ENCODE measurements at regions not wholly inside any gene's neighbourhood (a gene's known extent, or its start where the extent isn't known, plus 50 kb on each side); places are given as distances from the start of the nearest gene placed in this dataset.

GRCh38 chr2:8132351-8132831, 549.5 kb upstream of the ID2 start:
- H3K9ac ChIP-seq (ENCODE audit: low read length): no peak overlapping the region
- no peaks in the 10 kb centered on the region for H3K36me3 ChIP-seq (ENCODE audit: insufficient read depth, low read length)
- H3K79me2 ChIP-seq (replicated peaks; ENCODE audit: insufficient read depth, low read length): no peaks in the 10 kb centered on the region
- H3K4me3 ChIP-seq (ENCODE audit: low read length): no peak overlapping the region
- H4K20me1 ChIP-seq (ENCODE audit: insufficient read depth): no peaks in the 10 kb centered on the region
- no peaks in the 10 kb centered on the region for H3F3A ChIP-seq (ENCODE audit: insufficient read depth, low read length, poor library complexity, severe bottlenecking)
- H3K4me2 ChIP-seq (ENCODE audit: low read length): no peak overlapping the region
- no peaks in the 10 kb centered on the region for H3K9me2 ChIP-seq (ENCODE audit: insufficient read depth, low read length)
- TF ChIP-seq TAF1 (IDR thresholded peaks at IDR 0.05; ENCODE audit: low read depth): no peak
- no peak for TF ChIP-seq EP300 (conservative IDR thresholded peaks at IDR 0.05; ENCODE audit: poor library complexity, severe bottlenecking)
- TF ChIP-seq MXI1 (conservative IDR thresholded peaks at IDR 0.05; ENCODE audit: poor library complexity, severe bottlenecking): no peak
- no peak overlapping the region for H3K27ac ChIP-seq (ENCODE audit: low read length)
- no peaks in the 10 kb centered on the region for H3K27me3 ChIP-seq (ENCODE audit: insufficient read depth, low read depth, low read length)
- no peaks in the 10 kb centered on the region for H3K9me3 ChIP-seq (ENCODE audit: low read length)
- no peak overlapping the region for H2AFZ ChIP-seq (ENCODE audit: low read depth, low read length)

- H3K9ac ChIP-seq (ENCODE audit: low read length): no peak overlapping the region
- no peaks in the 10 kb centered on the region for H4K20me1 ChIP-seq (ENCODE audit: insufficient read depth)
These were observed 549.0 kb upstream of the ID2 start for GRCh38 chr2:8132879-8133278.

More at GRCh38 chr2:8132879-8133278, 549.0 kb upstream of the ID2 start:
- Histone ChIP-seq H3K27ac (ENCODE audit: low read length) (no peak overlapping the region), H3K79me2 (replicated peaks; ENCODE audit: insufficient read depth, low read length) (no peaks in the 10 kb centered on the region), H3K4me2 (ENCODE audit: low read length) (no peak overlapping the region), H3K36me3 (ENCODE audit: insufficient read depth, low read length) (no peaks in the 10 kb centered on the region), H3K27me3 (ENCODE audit: insufficient read depth, low read depth, low read length) (no peaks in the 10 kb centered on the region), H2AFZ (ENCODE audit: low read depth, low read length) (no peak overlapping the region), H3K9me2 (ENCODE audit: insufficient read depth, low read length) (no peaks in the 10 kb centered on the region), H3K4me3 (ENCODE audit: low read length) (no peak overlapping the region), H3K9me3 (ENCODE audit: low read length) (no peaks in the 10 kb centered on the region), H3F3A (ENCODE audit: insufficient read depth, low read length, poor library complexity, severe bottlenecking) (no peaks in the 10 kb centered on the region)
- TF ChIP-seq POLR2AphosphoS5 (IDR thresholded peaks at IDR 0.05): no peak
- no peak for TF ChIP-seq MXI1 (conservative IDR thresholded peaks at IDR 0.05; ENCODE audit: poor library complexity, severe bottlenecking)
- no peak for TF ChIP-seq RAD21 (conservative IDR thresholded peaks at IDR 0.05)
- TF ChIP-seq REST (IDR thresholded peaks at IDR 0.05; ENCODE audit: borderline replicate concordance): no peak
- no peak for TF ChIP-seq CTCF (IDR thresholded peaks at IDR 0.05; ENCODE audit: poor library complexity, severe bottlenecking)
- TF ChIP-seq TAF1 (IDR thresholded peaks at IDR 0.05; ENCODE audit: low read depth): no peak
- TF ChIP-seq EZH2 (IDR thresholded peaks at IDR 0.05; ENCODE audit: borderline replicate concordance, insufficient read depth, low read length, poor library complexity, severe bottlenecking): no peak
- no peak for TF ChIP-seq EP300 (conservative IDR thresholded peaks at IDR 0.05; ENCODE audit: poor library complexity, severe bottlenecking)
- TF ChIP-seq SMC3 (conservative IDR thresholded peaks at IDR 0.05; ENCODE audit: poor library complexity): no peak

Data from neural cell (in vitro differentiated cells).